KMS-11 (cell line): ENCODE measurements at regions not wholly inside any gene's neighbourhood (a gene's known extent, or its start where the extent isn't known, plus 50 kb on each side); places are given as distances from the start of the nearest gene placed in this dataset.

Source experiments
- H2AFZ ChIP-seq: fragments of 200-600 bp; sonication (generic); 2 replicates; pipeline ENCODE4 v1.6.1; 2016; ENCODE audit warnings: antibody characterized with exemption, mixed run types, low read depth
- H3K27ac ChIP-seq: fragments of 200-600 bp; sonication (generic); 2 replicates; pipeline ENCODE4 v1.6.1; 2016; ENCODE audit warnings: mild to moderate bottlenecking, mixed run types
- H3K27me3 ChIP-seq: fragments of 200-600 bp; sonication (generic); 2 replicates; pipeline ENCODE4 v1.6.1; 2017; ENCODE audit warnings: mild to moderate bottlenecking, low read depth, mixed run types, moderate library complexity; ENCODE audit not compliant: insufficient read depth
- H3K36me3 ChIP-seq: fragments of 200-600 bp; sonication (generic); 2 replicates; pipeline ENCODE4 v1.6.1; 2017; ENCODE audit warnings: mild to moderate bottlenecking, mixed run types; ENCODE audit not compliant: insufficient read depth
- H3K4me1 ChIP-seq: fragments of 200-600 bp; sonication (generic); 2 replicates; pipeline ENCODE4 v1.6.1; 2016; ENCODE audit warnings: mild to moderate bottlenecking, low read depth, mixed run types; ENCODE audit not compliant: poor library complexity, severe bottlenecking
- H3K4me2 ChIP-seq: fragments of 200-600 bp; sonication (generic); 2 replicates; pipeline ENCODE4 v1.7.0; 2016; ENCODE audit warnings: mild to moderate bottlenecking, mixed run types
- H3K4me3 ChIP-seq: fragments of 200-600 bp; sonication (generic); IDR thresholded peaks from 2 replicates; pipeline ENCODE4 v1.6.1; 2017; ENCODE audit warnings: low read depth, low read length, mixed read lengths; ENCODE audit not compliant: insufficient read depth
- H3K79me2 ChIP-seq: fragments of 200-600 bp; sonication (generic); 2 replicates; pipeline ENCODE4 v1.6.1; 2016; ENCODE audit warnings: low read depth, mixed run types; ENCODE audit not compliant: insufficient read depth
- H3K9ac ChIP-seq: fragments of 200-600 bp; sonication (generic); 2 replicates; pipeline ENCODE4 v1.6.1; 2016; ENCODE audit warnings: mild to moderate bottlenecking, mixed run types
- H4K20me1 ChIP-seq: fragments of 200-600 bp; sonication (generic); 2 replicates; pipeline ENCODE4 v1.6.1; 2016; ENCODE audit warnings: mild to moderate bottlenecking, mixed run types; ENCODE audit not compliant: insufficient read depth
- CTCF ChIP-seq: fragments of 200-600 bp; sonication (generic); conservative IDR thresholded peaks from 2 replicates; pipeline ENCODE4 v1.6.1; 2017; ENCODE audit warnings: low read depth, mild to moderate bottlenecking, antibody characterized with exemption, low read length, moderate library complexity, mixed read lengths

GRCh38 chr14:25895740-25896139, 702.1 kb downstream of the NOVA1 start:
- H3K36me3 ChIP-seq: no peaks in the 10 kb centered on the region
- H3K4me1 ChIP-seq: no peaks in the 10 kb centered on the region
- no peak overlapping the region for H3K4me3 ChIP-seq
- H3K4me2 ChIP-seq: no peak overlapping the region
- TF ChIP-seq CTCF: no peak
- H3K79me2 ChIP-seq: no peaks in the 10 kb centered on the region
- H3K9ac ChIP-seq: no peak overlapping the region
- no peak overlapping the region for H3K27ac ChIP-seq
- no peak overlapping the region for H2AFZ ChIP-seq
- H3K27me3 ChIP-seq: no peaks in the 10 kb centered on the region
- H4K20me1 ChIP-seq: no peaks in the 10 kb centered on the region

GRCh38 chr14:25887251-25887878, 710.5 kb downstream of the NOVA1 start:
- Histone ChIP-seq H3K4me2 (no peak overlapping the region), H3K27me3 (no peaks in the 10 kb centered on the region), H3K79me2 (no peaks in the 10 kb centered on the region), H3K36me3 (no peaks in the 10 kb centered on the region), H3K4me1 (no peaks in the 10 kb centered on the region), H3K9ac (no peak overlapping the region), H3K27ac (no peak overlapping the region), H3K4me3 (no peak overlapping the region), H4K20me1 (no peaks in the 10 kb centered on the region), H2AFZ (no peak overlapping the region)
- TF ChIP-seq CTCF: no peak

GRCh38 chr14:25884657-25885056, 713.2 kb downstream of the NOVA1 start:
- no peak for TF ChIP-seq CTCF
- H3K27me3 ChIP-seq: no peaks in the 10 kb centered on the region
- H3K4me1 ChIP-seq: no peaks in the 10 kb centered on the region
- no peak overlapping the region for H2AFZ ChIP-seq
- H3K9ac ChIP-seq: no peak overlapping the region
- H3K4me3 ChIP-seq: no peak overlapping the region
- no peaks in the 10 kb centered on the region for H4K20me1 ChIP-seq
- no peak overlapping the region for H3K27ac ChIP-seq
- H3K79me2 ChIP-seq: no peaks in the 10 kb centered on the region
- H3K36me3 ChIP-seq: no peaks in the 10 kb centered on the region
- H3K4me2 ChIP-seq: no peak overlapping the region

GRCh38 chr14:25882899-25883298, 714.9 kb downstream of the NOVA1 start:
- Histone ChIP-seq H3K4me3 (no peak overlapping the region), H3K4me1 (no peaks in the 10 kb centered on the region), H3K4me2 (no peak overlapping the region), H3K9ac (no peak overlapping the region), H2AFZ (no peak overlapping the region), H3K36me3 (no peaks in the 10 kb centered on the region), H4K20me1 (no peaks in the 10 kb centered on the region), H3K79me2 (no peaks in the 10 kb centered on the region), H3K27me3 (no peaks in the 10 kb centered on the region), H3K27ac (no peak overlapping the region)
- no peak for TF ChIP-seq CTCF
